Right lobe of liver (tissue), 4 donors: ENCODE measurements at regions not wholly inside any gene's neighbourhood (a gene's known extent, or its start where the extent isn't known, plus 50 kb on each side); places are given as distances from the start of the nearest gene placed in this dataset.

Experiments
- CTCF ChIP-seq, 4 donors: fragments of 200-600 bp in 3 of 4; fragments of 450-650 bp in 1 of 4; IDR thresholded peaks; one replicate each; pipeline versions ENCODE4 v1.5.1 to v1.8.0; 2016 to 2022; ENCODE audit warnings: antibody characterized with exemption in 4 of 4, mild to moderate bottlenecking in 2 of 4
- POLR2A ChIP-seq: fragments of 450-650 bp; IDR thresholded peaks from one replicate; pipeline ENCODE4 v1.6.1; 2017; ENCODE audit warnings: antibody characterized with exemption, mild to moderate bottlenecking
- donor health status: DM: no; HTN: no; CAD: no.
- donor health status: DM: no; HTN: no; CAD: no.
- donor health status: DM: no; HTN: yes; CAD: no.

DNA sequence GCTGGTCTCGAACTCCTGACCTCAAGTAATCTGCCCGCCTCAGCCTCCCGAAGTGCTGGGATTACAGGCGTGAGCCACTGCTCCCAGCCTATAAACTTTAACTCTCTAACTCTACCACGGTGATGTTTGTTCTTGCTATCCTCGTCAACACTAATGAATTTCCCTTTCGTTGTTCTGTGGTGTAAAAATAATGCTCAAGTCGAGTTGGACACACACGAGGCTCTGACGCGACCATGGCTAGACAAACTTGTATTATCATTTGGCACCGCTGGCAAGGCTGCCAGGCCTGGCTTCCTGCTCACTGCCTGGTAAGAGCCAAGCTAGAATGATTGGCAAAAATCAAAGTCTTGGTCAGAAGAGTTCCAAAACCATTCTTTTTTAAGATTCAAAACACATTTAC is 167.0 kb upstream of the KLF6 start:
- TF ChIP-seq CTCF (IDR thresholded peaks at IDR 0.05) (no peak), POLR2A (no peak)
